AG09309 (cell line): ENCODE measurements at regions not wholly inside any gene's neighbourhood (a gene's known extent, or its start where the extent isn't known, plus 50 kb on each side); places are given as distances from the start of the nearest gene placed in this dataset.

ENCODE experiments used
- DNase-seq: peaks from one replicate; pipeline ENCODE4 v3.0.0-alpha.2; 2010; ENCODE audit warnings: low read depth
- H3K4me3 ChIP-seq: 2 replicates; pipeline ENCODE4 v1.5.1; 2011; ENCODE audit warnings: mild to moderate bottlenecking, low read depth, low read length, moderate library complexity; ENCODE audit not compliant: control insufficient read depth
- CTCF ChIP-seq: IDR thresholded peaks from 2 replicates; pipeline ENCODE4 v1.5.1; 2011; ENCODE audit warnings: mild to moderate bottlenecking, low read depth, low read length, inconsistent platforms; ENCODE audit not compliant: insufficient read depth, control insufficient read depth; ENCODE audit errors: missing control alignments

- no peak overlapping the region for H3K4me3 ChIP-seq
- no peak for DNase-seq
These were observed 279.0 kb downstream of the ATXN7L3B start for GRCh38 chr12:74816398-74817175.

GRCh38 chr12:74817499-74817898 is 279.9 kb downstream of the ATXN7L3B start:
- TF ChIP-seq CTCF = no peak
- no peak for DNase-seq
- no peak overlapping the region for H3K4me3 ChIP-seq

More at GRCh38 chr12:74816398-74817175, 279.0 kb downstream of the ATXN7L3B start:
- TF ChIP-seq CTCF = no peak

- DNase-seq = no peak
- TF ChIP-seq CTCF = no peak
- H3K4me3 ChIP-seq = no peak overlapping the region
These were observed 280.8 kb downstream of the ATXN7L3B start for GRCh38 chr12:74818412-74818811.

GRCh38 chr12:74820324-74820723 is 282.7 kb downstream of the ATXN7L3B start:
- H3K4me3 ChIP-seq = no peak overlapping the region
- no peak for DNase-seq
- no peak for TF ChIP-seq CTCF

- H3K4me3 ChIP-seq = no peak overlapping the region
- no peak for TF ChIP-seq CTCF
- DNase-seq = no peak
These were observed 298.9 kb downstream of the ATXN7L3B start for GRCh38 chr12:74836567-74836966.

GRCh38 chr12:74846116-74846515 is 308.5 kb downstream of the ATXN7L3B start:
- no peak for DNase-seq
- no peak for TF ChIP-seq CTCF
- no peak overlapping the region for H3K4me3 ChIP-seq
